GM12878 (cell line): ENCODE measurements at regions not wholly inside any gene's neighbourhood (a gene's known extent, or its start where the extent isn't known, plus 50 kb on each side); places are given as distances from the start of the nearest gene placed in this dataset.
A peak's percentile ranks its signal among the peaks of the same experiment; 100 is the strongest.

Experiments
- ATAC-seq: fragments of 200-7000 bp; cut with Tn5 transposase; 3 replicates; pipeline ENCODE4 v1.9.1; 2020; ENCODE audit warnings: mild to moderate bottlenecking, moderate library complexity
- BruUV-seq: library from RNA; stranded (reverse); fragments of 400-500 nt; replicated peaks from 2 replicates; lab custom pipeline; 2021; lab: Mats Ljungman, UMichigan
- CTCF ChIA-PET: fragments of 300-600 bp; sonication (Branson Sonifier 250); formaldehyde crosslinking; extraction: SDS; loops from one replicate; lab custom pipeline; 2021; ENCODE audit warnings: inconsistent platforms; lab: Yijun Ruan, JAX
- POLR2A ChIA-PET: fragments of 350-600 bp; formaldehyde crosslinking; extraction: SDS; loops from one replicate; lab custom pipeline; 2021; ENCODE audit warnings: inconsistent platforms; lab: Charles Lee
- RAD21 ChIA-PET: fragments of 300-600 bp; sonication (Branson Sonifier 250); formaldehyde crosslinking; loops from one replicate; lab custom pipeline; 2023; ENCODE audit warnings: antibody characterized with exemption; ENCODE audit not compliant: unreplicated experiment; lab: Charles Lee
- SMC1A ChIA-PET: fragments of 300-600 bp; sonication (Branson Sonifier 250); formaldehyde crosslinking; loops from one replicate; lab custom pipeline; 2023; ENCODE audit not compliant: unreplicated experiment, uncharacterized antibody; lab: Charles Lee
- DNase-seq: peaks from one replicate; pipeline ENCODE4 v3.0.0-alpha.2; 2011; ENCODE audit warnings: low read depth, low spot score
- FAIRE-seq: peaks from 3 replicates; lab custom pipeline; 2011; peaks lifted over from hg19 to GRCh38; lab: Jason Lieb, UNC
- H2AFZ ChIP-seq: 2 replicates; pipeline ENCODE4 v1.6.0; 2011; ENCODE audit warnings: low read depth, low read length, control low read depth; ENCODE audit not compliant: control insufficient read depth
- H3K27ac ChIP-seq: 2 replicates; pipeline ENCODE4 v1.5.1; 2011; ENCODE audit warnings: control low read depth; ENCODE audit not compliant: control insufficient read depth, insufficient read depth
- H3K27me3 ChIP-seq, 2 experiments: replicated peaks in 1 of 2; 2 replicates each; pipeline versions ENCODE4 v1.6.0 to v1.6.1; 2011; ENCODE audit warnings: low read length in 1 of 2; ENCODE audit not compliant: control insufficient read depth in 2 of 2, insufficient read depth in 2 of 2
- H3K36me3 ChIP-seq, 2 experiments: 2 replicates each; pipeline ENCODE4 v1.5.1; 2011; ENCODE audit warnings: low read length in 1 of 2; ENCODE audit not compliant: control insufficient read depth in 2 of 2, insufficient read depth in 2 of 2
- H3K4me1 ChIP-seq: 2 replicates; pipeline ENCODE4 v1.6.1; 2011; ENCODE audit warnings: mild to moderate bottlenecking, low read length, moderate library complexity, mixed read lengths; ENCODE audit not compliant: control insufficient read depth, insufficient read depth
- H3K4me2 ChIP-seq: 2 replicates; pipeline ENCODE4 v1.6.0; 2011; ENCODE audit warnings: control low read depth; ENCODE audit not compliant: control insufficient read depth, insufficient read depth
- H3K4me3 ChIP-seq: fragments of 200-600 bp; sonication (generic); 2 replicates; pipeline ENCODE4 v1.5.1; 2016
- H3K79me2 ChIP-seq: 2 replicates; pipeline ENCODE4 v1.6.0; 2011; ENCODE audit warnings: low read length; ENCODE audit not compliant: control insufficient read depth, insufficient read depth
- H3K9ac ChIP-seq: 2 replicates; pipeline ENCODE4 v1.8.0; 2011; ENCODE audit warnings: low read length, control low read depth, mixed read lengths; ENCODE audit not compliant: control insufficient read depth, insufficient read depth
- H3K9me3 ChIP-seq: replicated peaks from 3 replicates; pipeline ENCODE4 v1.5.1; 2011; ENCODE audit warnings: mild to moderate bottlenecking, low read length; ENCODE audit not compliant: control insufficient read depth, insufficient read depth
- H4K20me1 ChIP-seq: 2 replicates; pipeline ENCODE4 v1.6.0; 2011; ENCODE audit not compliant: control insufficient read depth, insufficient read depth
- ATF7 ChIP-seq: fragments of 450-650 bp; IDR thresholded peaks from 2 replicates; pipeline ENCODE4 v1.6.1; 2016; ENCODE audit warnings: low read depth, mild to moderate bottlenecking
- BRCA1 ChIP-seq: IDR thresholded peaks from 2 replicates; pipeline ENCODE4 v1.6.1; 2011; ENCODE audit warnings: low read depth, low read length, improper control_type of control experiment
- CBX5 ChIP-seq: sonication (generic); IDR thresholded peaks from 2 replicates; pipeline ENCODE4 v1.6.1; 2016; ENCODE audit warnings: low read depth, moderate library complexity, mild to moderate bottlenecking, inconsistent platforms
- CHD2 ChIP-seq: IDR thresholded peaks from 2 replicates; pipeline ENCODE4 v1.6.1; 2011; ENCODE audit warnings: low read depth, low read length, improper control_type of control experiment, borderline replicate concordance
- CTCF ChIP-seq, 3 experiments: IDR thresholded peaks in 2 of 3; conservative IDR thresholded peaks in 1 of 3; 2 replicates each; pipeline ENCODE4 v1.5.1; 2011; ENCODE audit warnings: low read depth in 3 of 3, low read length in 3 of 3, mild to moderate bottlenecking in 3 of 3, control low read depth in 2 of 3, moderate library complexity in 2 of 3, inconsistent platforms in 1 of 3, mixed read lengths in 1 of 3; ENCODE audit not compliant: control insufficient read depth in 2 of 3, insufficient read depth in 1 of 3; ENCODE audit errors: extremely low read depth in 1 of 3
- EED ChIP-seq: sonication (generic); IDR thresholded peaks from 2 replicates; pipeline ENCODE4 v1.6.1; 2016; ENCODE audit warnings: antibody characterized with exemption, low read depth
- HDAC6 ChIP-seq: fragments of 200-600 bp; sonication (generic); IDR thresholded peaks from one replicate; pipeline ENCODE4 v1.8.0; 2017; ENCODE audit warnings: antibody characterized with exemption; ENCODE audit not compliant: unreplicated experiment
- KLF5 ChIP-seq: fragments of 450-650 bp; IDR thresholded peaks from 2 replicates; pipeline ENCODE4 v1.6.1; 2014; ENCODE audit warnings: mild to moderate bottlenecking; ENCODE audit not compliant: partially characterized antibody
- RELA ChIP-seq: fragments of 450-650 bp; IDR thresholded peaks from 2 replicates; pipeline ENCODE4 v1.8.0; 2014; ENCODE audit warnings: borderline replicate concordance; ENCODE audit not compliant: partially characterized antibody
- RFX5 ChIP-seq: IDR thresholded peaks from 2 replicates; pipeline ENCODE4 v1.6.1; 2011; ENCODE audit warnings: low read depth, low read length, improper control_type of control experiment
- RUNX3 ChIP-seq: IDR thresholded peaks from 2 replicates; pipeline ENCODE4 v1.6.1; 2012; ENCODE audit warnings: low read length, inconsistent platforms
- SIX5 ChIP-seq: IDR thresholded peaks from 2 replicates; pipeline ENCODE4 v1.6.1; 2011; ENCODE audit warnings: mild to moderate bottlenecking, low read depth, low read length, moderate library complexity; ENCODE audit not compliant: severe bottlenecking
- SMC3 ChIP-seq: IDR thresholded peaks from 2 replicates; pipeline ENCODE4 v1.6.1; 2011; ENCODE audit warnings: low read length, improper control_type of control experiment, borderline replicate concordance
- SPI1 ChIP-seq: IDR thresholded peaks from 2 replicates; pipeline ENCODE4 v1.6.1; 2011; ENCODE audit warnings: low read depth, mild to moderate bottlenecking, low read length, moderate library complexity, borderline replicate concordance; ENCODE audit not compliant: insufficient read depth
- YBX1 ChIP-seq: fragments of 450-650 bp; IDR thresholded peaks from 2 replicates; pipeline ENCODE4 v1.6.1; 2016; ENCODE audit warnings: antibody characterized with exemption
- YY1 ChIP-seq: IDR thresholded peaks from 2 replicates; pipeline ENCODE4 v1.6.1; 2011; ENCODE audit warnings: low read depth, mild to moderate bottlenecking, low read length
- ZBED1 ChIP-seq: IDR thresholded peaks from 2 replicates; pipeline ENCODE4 v1.6.1; 2016; ENCODE audit warnings: borderline replicate concordance
- ZBTB40 ChIP-seq: fragments of 450-650 bp; IDR thresholded peaks from 2 replicates; pipeline ENCODE4 v1.6.1; 2016; ENCODE audit warnings: mild to moderate bottlenecking, moderate library complexity, borderline replicate concordance
- WGBS: methylation state at CpG from one replicate; pipeline ENCODE4 v1.1.6; 2016; ENCODE audit warnings: low lambda C conversion rate; ENCODE audit not compliant: insufficient replicate concordance, insufficient coverage; ENCODE audit errors: missing lambda C conversion rate; 5-methylcytosine and 5-hydroxymethylcytosine counted together
- in situ Hi-C: fragments of 300-500 bp; cut with MboI; formaldehyde crosslinking; loops from 9 replicates; pipeline ENCODE4 v1.14.3; 2018; ENCODE audit warnings: mixed read lengths
- intact Hi-C: fragments of 100-400 bp; cut with micrococcal nuclease; formaldehyde crosslinking; loops from one replicate; pipeline ENCODE4 v1.14.2; 2022; ENCODE audit not compliant: unreplicated experiment

- TF ChIP-seq ZBTB40 (no peak), SPI1 (peak; percentile 80; the same call in 1 of the 2 replicates), KLF5 (no peak), YY1 (no peak), YBX1 (no peak)
These were observed 392.9 kb upstream of the IMPG1 start (continued) for GRCh38 chr6:76465410-76465809.

- no peak overlapping the region for H3K4me3 ChIP-seq
- WGBS = 32% methylated on average over 15 of the region's 15 CpGs
- intact Hi-C loops (no loop called here), in situ Hi-C loops (no loop called here)
- no peaks in the 10 kb centered on the region for H3K79me2 ChIP-seq
- RAD21 ChIA-PET = no interaction called here
- BruUV-seq = no TSS peak
- no peak for TF ChIP-seq RFX5
- TF ChIP-seq BRCA1 = no peak
- no peak for TF ChIP-seq EED
- TF ChIP-seq RUNX3 = no peak
- TF ChIP-seq SIX5 = no peak
- TF ChIP-seq ZBED1 = no peak
- TF ChIP-seq CTCF (IDR thresholded peaks at IDR 0.05 in 2 of 3, conservative IDR thresholded peaks at IDR 0.05 in 1 of 3; ENCODE audit: control insufficient read depth in 2 of 3, extremely low read depth in 1 of 3, insufficient read depth in 1 of 3, low read depth in 3 of 3, low read length in 3 of 3) = no peak
- no peak for TF ChIP-seq CHD2
- no peak for TF ChIP-seq SMC3
- no peak for TF ChIP-seq HDAC6
- TF ChIP-seq ATF7 = no peak
- no peak for TF ChIP-seq CBX5
- no peak for TF ChIP-seq RELA
- ATAC-seq (no peak; the same call in 2 of the 3 replicates), FAIRE-seq (no peak), DNase-seq (no peak)
- no peak overlapping the region for H2AFZ ChIP-seq
- H4K20me1 ChIP-seq = no peaks in the 10 kb centered on the region
- no peaks in the 10 kb centered on the region for H3K36me3 ChIP-seq
- H3K4me2 ChIP-seq = no peak overlapping the region
- POLR2A ChIA-PET = no interaction called here
- H3K9me3 ChIP-seq = no peaks in the 10 kb centered on the region
- no peak overlapping the region for H3K9ac ChIP-seq
- H3K4me1 ChIP-seq = no peaks in the 10 kb centered on the region
- SMC1A ChIA-PET = interaction anchor here (1.0 kb wide), 1 partner anchor 21 kb away, joined by 3 read pairs; no protein-coding TSS in a partner anchor
- CTCF ChIA-PET = interaction anchor here (0.6 kb wide), 1 partner anchor 9 kb away, joined by 3 read pairs; no protein-coding TSS in a partner anchor
- H3K27me3 ChIP-seq = no peaks in the 10 kb centered on the region
- H3K27ac ChIP-seq = no peak overlapping the region
These were observed 380.8 kb upstream of the IMPG1 start for GRCh38 chr6:76453270-76453669.
